Raji (cell line): ENCODE measurements at regions not wholly inside any gene's neighbourhood (a gene's known extent, or its start where the extent isn't known, plus 50 kb on each side); places are given as distances from the start of the nearest gene placed in this dataset.

Experiments
- POLR2A ChIP-seq: IDR thresholded peaks from 2 replicates; pipeline ENCODE4 v1.6.1; 2011; ENCODE audit warnings: low read depth, low read length, control low read depth; ENCODE audit not compliant: insufficient read depth

- TF ChIP-seq POLR2A: no peak
Observed at GRCh38 chr3:68059628-68060152, 405.3 kb upstream of the SUCLG2 start.

GRCh38 chr3:68057637-68058320, 403.4 kb upstream of the SUCLG2 start:
- no peak for TF ChIP-seq POLR2A

GRCh38 chr3:68056556-68056955, 402.1 kb upstream of the SUCLG2 start:
- TF ChIP-seq POLR2A: no peak

GRCh38 chr3:68055215-68055614, 400.8 kb upstream of the SUCLG2 start:
- TF ChIP-seq POLR2A: no peak

GRCh38 chr3:68049776-68050175, 395.4 kb upstream of the SUCLG2 start:
- no peak for TF ChIP-seq POLR2A

GRCh38 chr3:68045976-68046375, 391.6 kb upstream of the SUCLG2 start:
- TF ChIP-seq POLR2A: no peak

GRCh38 chr3:68033867-68034266, 379.5 kb upstream of the SUCLG2 start:
- TF ChIP-seq POLR2A: no peak

GRCh38 chr3:68032209-68032608, 377.8 kb upstream of the SUCLG2 start:
- TF ChIP-seq POLR2A: no peak

GRCh38 chr3:68025189-68025588, 370.8 kb upstream of the SUCLG2 start:
- no peak for TF ChIP-seq POLR2A

- TF ChIP-seq POLR2A: no peak
Observed at GRCh38 chr3:68019876-68020275, 365.5 kb upstream of the SUCLG2 start.

- TF ChIP-seq POLR2A: no peak
Observed at GRCh38 chr3:68018275-68018674, 363.9 kb upstream of the SUCLG2 start.

GRCh38 chr3:68017069-68017468, 362.7 kb upstream of the SUCLG2 start:
- TF ChIP-seq POLR2A: no peak

- no peak for TF ChIP-seq POLR2A
Observed at GRCh38 chr3:68009900-68010299, 355.5 kb upstream of the SUCLG2 start.

- no peak for TF ChIP-seq POLR2A
Observed at GRCh38 chr3:68007621-68008226, 353.3 kb upstream of the SUCLG2 start.

- no peak for TF ChIP-seq POLR2A
Observed at GRCh38 chr3:68006646-68007045, 352.2 kb upstream of the SUCLG2 start.

- no peak for TF ChIP-seq POLR2A
Observed at GRCh38 chr3:68004091-68004490, 349.7 kb upstream of the SUCLG2 start.
